HepG2 (cell line): ENCODE measurements at regions not wholly inside any gene's neighbourhood (a gene's known extent, or its start where the extent isn't known, plus 50 kb on each side); places are given as distances from the start of the nearest gene placed in this dataset.

Source experiments
- CCAR2 ChIP-seq: fragments of 200-400 bp; formaldehyde crosslinking; optimal IDR thresholded peaks from 2 replicates; pipeline ENCODE3; 2018; ENCODE audit warnings: low read depth, mild to moderate bottlenecking, low read length, moderate library complexity
- DNMT3B ChIP-seq: conservative IDR thresholded peaks from 2 replicates; pipeline ENCODE4 v1.6.1; 2016; ENCODE audit warnings: missing biosample characterization, control low read depth
- KLF15 ChIP-seq: sonication (generic); formaldehyde crosslinking; IDR thresholded peaks from 2 replicates; pipeline ENCODE4 v1.8.1; 2023; ENCODE audit warnings: borderline replicate concordance, mild to moderate bottlenecking, inconsistent platforms, missing genetic modification reagents, mixed read lengths
- PAWR ChIP-seq: sonication (generic); formaldehyde crosslinking; IDR thresholded peaks from 2 replicates; pipeline ENCODE4 v1.4.0; 2020; ENCODE audit warnings: missing genetic modification reagents, mild to moderate bottlenecking, borderline replicate concordance
- SP5 ChIP-seq: IDR thresholded peaks from 2 replicates; pipeline ENCODE4 v1.6.1; 2016; ENCODE audit warnings: low read depth, borderline replicate concordance
- TOE1 ChIP-seq: sonication (generic); formaldehyde crosslinking; IDR thresholded peaks from 2 replicates; pipeline ENCODE4 v1.4.0; 2020; ENCODE audit warnings: mild to moderate bottlenecking, missing genetic modification reagents
- TOPORS ChIP-seq: sonication (generic); formaldehyde crosslinking; IDR thresholded peaks from 2 replicates; pipeline ENCODE4 v1.8.0; 2023; ENCODE audit warnings: mild to moderate bottlenecking, missing genetic modification reagents
- ZNF251 ChIP-seq: sonication (generic); formaldehyde crosslinking; IDR thresholded peaks from 2 replicates; pipeline ENCODE4 v1.9.0; 2021; ENCODE audit warnings: mild to moderate bottlenecking, missing genetic modification reagents
- ZNF335 ChIP-seq: sonication (generic); formaldehyde crosslinking; IDR thresholded peaks from 2 replicates; pipeline ENCODE4 v1.4.0; 2020; ENCODE audit warnings: missing genetic modification reagents
- ZNF563 ChIP-seq: sonication (generic); formaldehyde crosslinking; IDR thresholded peaks from 2 replicates; pipeline ENCODE4 v1.8.0; 2022; ENCODE audit warnings: mild to moderate bottlenecking, moderate library complexity, missing genetic modification reagents
- TF ChIP-seq, protein P1 (sequence below): sonication (generic); formaldehyde crosslinking; IDR thresholded peaks from 2 replicates; pipeline ENCODE4 v1.9.0; 2021; ENCODE audit warnings: missing genetic modification reagents, borderline replicate concordance
- TF ChIP-seq, protein P2 (sequence below): sonication (generic); formaldehyde crosslinking; IDR thresholded peaks from 2 replicates; pipeline ENCODE4 v1.9.0; 2021; ENCODE audit warnings: mild to moderate bottlenecking, missing genetic modification reagents
- TF ChIP-seq, protein P3 (sequence below): sonication (generic); formaldehyde crosslinking; IDR thresholded peaks from 2 replicates; pipeline ENCODE4 v1.9.0; 2021; ENCODE audit warnings: missing genetic modification reagents, mild to moderate bottlenecking, borderline replicate concordance

DNA sequence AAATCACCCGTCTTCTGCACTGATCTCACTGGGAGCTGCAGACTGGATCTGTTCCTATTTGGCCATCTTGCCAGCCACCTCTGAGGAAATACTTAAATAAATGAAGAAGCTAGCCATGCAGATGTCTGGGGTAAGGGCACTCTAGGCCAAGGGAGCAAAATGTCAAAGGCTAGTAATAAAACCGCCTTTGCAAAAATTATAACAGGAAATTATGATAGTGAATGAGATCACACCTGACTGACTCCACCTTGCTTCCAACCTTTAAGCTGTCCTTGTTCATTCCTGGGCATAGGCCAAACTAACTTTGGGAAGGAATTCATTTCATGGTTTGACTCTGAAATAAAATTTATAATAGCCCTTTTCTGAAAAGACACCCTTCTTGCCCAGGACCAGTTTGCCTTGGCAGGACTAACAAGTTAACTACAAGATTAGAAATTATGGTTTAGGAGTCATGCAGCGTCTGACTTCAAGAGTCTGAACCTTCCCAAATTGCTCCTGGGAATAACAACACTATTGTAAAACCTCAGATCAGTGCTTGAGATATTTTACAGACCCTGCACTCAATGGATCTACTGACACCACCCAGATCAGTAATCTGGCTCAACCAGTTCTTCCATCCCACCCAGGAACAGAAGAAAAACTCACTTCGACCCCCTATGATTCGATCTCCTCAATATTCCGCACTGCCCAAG, 246.9 kb upstream of the HDX start (continued):
- TF ChIP-seq, protein P1, sequence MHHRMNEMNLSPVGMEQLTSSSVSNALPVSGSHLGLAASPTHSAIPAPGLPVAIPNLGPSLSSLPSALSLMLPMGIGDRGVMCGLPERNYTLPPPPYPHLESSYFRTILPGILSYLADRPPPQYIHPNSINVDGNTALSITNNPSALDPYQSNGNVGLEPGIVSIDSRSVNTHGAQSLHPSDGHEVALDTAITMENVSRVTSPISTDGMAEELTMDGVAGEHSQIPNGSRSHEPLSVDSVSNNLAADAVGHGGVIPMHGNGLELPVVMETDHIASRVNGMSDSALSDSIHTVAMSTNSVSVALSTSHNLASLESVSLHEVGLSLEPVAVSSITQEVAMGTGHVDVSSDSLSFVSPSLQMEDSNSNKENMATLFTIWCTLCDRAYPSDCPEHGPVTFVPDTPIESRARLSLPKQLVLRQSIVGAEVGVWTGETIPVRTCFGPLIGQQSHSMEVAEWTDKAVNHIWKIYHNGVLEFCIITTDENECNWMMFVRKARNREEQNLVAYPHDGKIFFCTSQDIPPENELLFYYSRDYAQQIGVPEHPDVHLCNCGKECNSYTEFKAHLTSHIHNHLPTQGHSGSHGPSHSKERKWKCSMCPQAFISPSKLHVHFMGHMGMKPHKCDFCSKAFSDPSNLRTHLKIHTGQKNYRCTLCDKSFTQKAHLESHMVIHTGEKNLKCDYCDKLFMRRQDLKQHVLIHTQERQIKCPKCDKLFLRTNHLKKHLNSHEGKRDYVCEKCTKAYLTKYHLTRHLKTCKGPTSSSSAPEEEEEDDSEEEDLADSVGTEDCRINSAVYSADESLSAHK (CRISPR knock-in tag), result no peak
- TF ChIP-seq DNMT3B (no peak), ZNF251 (CRISPR knock-in tag) (no peak), TOPORS (CRISPR knock-in tag) (no peak), ZNF563 (CRISPR knock-in tag) (no peak), KLF15 (CRISPR knock-in tag) (no peak), SP5 (no peak), TOE1 (CRISPR knock-in tag) (no peak), PAWR (CRISPR knock-in tag) (no peak), CCAR2 (no peak), ZNF335 (CRISPR knock-in tag) (no peak)
- TF ChIP-seq, protein P2, sequence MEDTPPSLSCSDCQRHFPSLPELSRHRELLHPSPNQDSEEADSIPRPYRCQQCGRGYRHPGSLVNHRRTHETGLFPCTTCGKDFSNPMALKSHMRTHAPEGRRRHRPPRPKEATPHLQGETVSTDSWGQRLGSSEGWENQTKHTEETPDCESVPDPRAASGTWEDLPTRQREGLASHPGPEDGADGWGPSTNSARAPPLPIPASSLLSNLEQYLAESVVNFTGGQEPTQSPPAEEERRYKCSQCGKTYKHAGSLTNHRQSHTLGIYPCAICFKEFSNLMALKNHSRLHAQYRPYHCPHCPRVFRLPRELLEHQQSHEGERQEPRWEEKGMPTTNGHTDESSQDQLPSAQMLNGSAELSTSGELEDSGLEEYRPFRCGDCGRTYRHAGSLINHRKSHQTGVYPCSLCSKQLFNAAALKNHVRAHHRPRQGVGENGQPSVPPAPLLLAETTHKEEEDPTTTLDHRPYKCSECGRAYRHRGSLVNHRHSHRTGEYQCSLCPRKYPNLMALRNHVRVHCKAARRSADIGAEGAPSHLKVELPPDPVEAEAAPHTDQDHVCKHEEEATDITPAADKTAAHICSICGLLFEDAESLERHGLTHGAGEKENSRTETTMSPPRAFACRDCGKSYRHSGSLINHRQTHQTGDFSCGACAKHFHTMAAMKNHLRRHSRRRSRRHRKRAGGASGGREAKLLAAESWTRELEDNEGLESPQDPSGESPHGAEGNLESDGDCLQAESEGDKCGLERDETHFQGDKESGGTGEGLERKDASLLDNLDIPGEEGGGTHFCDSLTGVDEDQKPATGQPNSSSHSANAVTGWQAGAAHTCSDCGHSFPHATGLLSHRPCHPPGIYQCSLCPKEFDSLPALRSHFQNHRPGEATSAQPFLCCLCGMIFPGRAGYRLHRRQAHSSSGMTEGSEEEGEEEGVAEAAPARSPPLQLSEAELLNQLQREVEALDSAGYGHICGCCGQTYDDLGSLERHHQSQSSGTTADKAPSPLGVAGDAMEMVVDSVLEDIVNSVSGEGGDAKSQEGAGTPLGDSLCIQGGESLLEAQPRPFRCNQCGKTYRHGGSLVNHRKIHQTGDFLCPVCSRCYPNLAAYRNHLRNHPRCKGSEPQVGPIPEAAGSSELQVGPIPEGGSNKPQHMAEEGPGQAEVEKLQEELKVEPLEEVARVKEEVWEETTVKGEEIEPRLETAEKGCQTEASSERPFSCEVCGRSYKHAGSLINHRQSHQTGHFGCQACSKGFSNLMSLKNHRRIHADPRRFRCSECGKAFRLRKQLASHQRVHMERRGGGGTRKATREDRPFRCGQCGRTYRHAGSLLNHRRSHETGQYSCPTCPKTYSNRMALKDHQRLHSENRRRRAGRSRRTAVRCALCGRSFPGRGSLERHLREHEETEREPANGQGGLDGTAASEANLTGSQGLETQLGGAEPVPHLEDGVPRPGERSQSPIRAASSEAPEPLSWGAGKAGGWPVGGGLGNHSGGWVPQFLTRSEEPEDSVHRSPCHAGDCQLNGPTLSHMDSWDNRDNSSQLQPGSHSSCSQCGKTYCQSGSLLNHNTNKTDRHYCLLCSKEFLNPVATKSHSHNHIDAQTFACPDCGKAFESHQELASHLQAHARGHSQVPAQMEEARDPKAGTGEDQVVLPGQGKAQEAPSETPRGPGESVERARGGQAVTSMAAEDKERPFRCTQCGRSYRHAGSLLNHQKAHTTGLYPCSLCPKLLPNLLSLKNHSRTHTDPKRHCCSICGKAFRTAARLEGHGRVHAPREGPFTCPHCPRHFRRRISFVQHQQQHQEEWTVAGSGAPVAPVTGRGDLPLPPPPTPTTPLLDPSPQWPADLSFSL (CRISPR knock-in tag), result no peak
- TF ChIP-seq, protein P3, sequence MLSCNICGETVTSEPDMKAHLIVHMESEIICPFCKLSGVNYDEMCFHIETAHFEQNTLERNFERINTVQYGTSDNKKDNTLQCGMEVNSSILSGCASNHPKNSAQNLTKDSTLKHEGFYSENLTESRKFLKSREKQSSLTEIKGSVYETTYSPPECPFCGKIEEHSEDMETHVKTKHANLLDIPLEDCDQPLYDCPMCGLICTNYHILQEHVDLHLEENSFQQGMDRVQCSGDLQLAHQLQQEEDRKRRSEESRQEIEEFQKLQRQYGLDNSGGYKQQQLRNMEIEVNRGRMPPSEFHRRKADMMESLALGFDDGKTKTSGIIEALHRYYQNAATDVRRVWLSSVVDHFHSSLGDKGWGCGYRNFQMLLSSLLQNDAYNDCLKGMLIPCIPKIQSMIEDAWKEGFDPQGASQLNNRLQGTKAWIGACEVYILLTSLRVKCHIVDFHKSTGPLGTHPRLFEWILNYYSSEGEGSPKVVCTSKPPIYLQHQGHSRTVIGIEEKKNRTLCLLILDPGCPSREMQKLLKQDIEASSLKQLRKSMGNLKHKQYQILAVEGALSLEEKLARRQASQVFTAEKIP, result no peak
